GM21390 (cell line): ENCODE measurements at regions not wholly inside any gene's neighbourhood (a gene's known extent, or its start where the extent isn't known, plus 50 kb on each side); places are given as distances from the start of the nearest gene placed in this dataset.
A peak's percentile ranks its signal among the peaks of the same experiment; 100 is the strongest.

Experiments
- ATAC-seq: cut with Tn5 transposase; IDR thresholded peaks from one replicate; pipeline ENCODE4 v1.9.1; 2021; ENCODE audit not compliant: unreplicated experiment

DNA sequence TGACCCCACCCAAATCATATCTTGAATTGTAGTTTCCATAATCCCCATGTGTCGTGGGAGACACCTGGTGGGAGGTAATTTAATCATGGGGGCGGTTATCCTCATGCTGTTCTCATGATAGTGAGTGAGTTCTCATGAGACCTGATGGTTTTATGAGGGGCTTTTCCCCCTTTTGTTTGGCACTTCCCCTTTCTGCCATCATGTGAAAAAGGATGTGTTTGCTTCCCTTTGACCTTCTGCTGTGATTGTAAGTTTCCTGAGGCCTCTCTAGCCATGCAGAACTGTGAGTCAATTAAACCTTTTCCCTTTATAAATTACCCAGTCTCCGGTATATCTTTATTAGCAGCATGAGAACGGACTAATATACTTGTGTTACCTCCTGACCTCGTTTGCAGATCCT, 156.6 kb upstream of the MTNR1B start:
- ATAC-seq = no peak

DNA sequence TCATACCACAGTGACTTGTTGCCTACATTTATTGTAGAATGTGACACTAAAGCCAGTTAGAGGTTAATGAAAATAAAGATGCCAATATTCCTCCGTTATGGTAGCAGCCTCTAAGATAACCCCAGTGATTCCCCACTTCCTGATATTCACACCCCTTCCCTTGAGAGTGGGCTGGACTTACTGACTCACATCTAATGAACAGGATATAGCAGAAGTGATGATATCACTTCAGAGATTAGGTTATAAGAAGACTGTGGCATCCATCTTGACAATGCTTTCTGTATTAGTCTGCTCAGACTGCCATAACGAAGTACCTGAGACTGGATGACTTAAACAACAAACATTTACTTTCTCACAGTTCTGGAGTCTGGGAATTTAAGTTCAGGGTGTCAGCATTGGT, 149.6 kb upstream of the MTNR1B start:
- no peak for ATAC-seq

DNA sequence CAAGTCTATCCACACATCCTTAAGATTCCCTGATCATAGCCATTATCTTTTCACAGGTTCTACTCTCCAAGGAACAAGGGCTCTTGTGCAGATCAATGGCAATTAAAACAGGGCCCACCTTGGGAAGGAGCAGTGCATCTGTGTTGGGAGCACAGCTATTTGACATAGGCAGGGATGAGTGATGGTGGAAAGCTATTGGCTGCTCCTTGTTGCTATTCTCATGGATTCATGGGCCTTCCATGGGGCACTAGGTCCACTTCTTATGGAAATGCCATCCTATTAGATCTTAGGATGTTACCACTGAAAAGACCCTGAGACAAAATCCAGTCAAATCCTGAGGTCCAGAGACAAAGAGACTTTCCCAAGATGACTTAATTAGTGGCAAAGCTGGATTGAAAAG, 148.6 kb upstream of the MTNR1B start:
- no peak for ATAC-seq

DNA sequence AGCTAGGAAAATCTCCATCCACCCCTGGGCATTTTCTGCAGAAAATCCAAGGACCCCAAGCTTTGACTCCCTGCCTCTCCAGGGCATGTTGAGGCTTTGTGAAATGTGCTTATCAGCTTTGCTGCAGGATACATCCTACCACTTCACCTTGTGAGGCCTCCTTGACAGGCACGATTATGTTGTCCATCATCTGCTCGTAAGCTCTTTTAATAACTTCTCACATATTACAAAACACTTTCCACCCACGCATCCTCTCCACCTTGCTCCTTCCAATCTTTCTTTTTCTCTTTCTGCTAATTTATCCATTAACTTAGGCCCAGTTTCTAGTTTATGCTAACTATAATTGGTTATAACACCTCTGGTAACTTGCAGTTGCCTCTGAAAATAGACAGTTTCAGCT, 147.0 kb upstream of the MTNR1B start:
- ATAC-seq = no peak

DNA sequence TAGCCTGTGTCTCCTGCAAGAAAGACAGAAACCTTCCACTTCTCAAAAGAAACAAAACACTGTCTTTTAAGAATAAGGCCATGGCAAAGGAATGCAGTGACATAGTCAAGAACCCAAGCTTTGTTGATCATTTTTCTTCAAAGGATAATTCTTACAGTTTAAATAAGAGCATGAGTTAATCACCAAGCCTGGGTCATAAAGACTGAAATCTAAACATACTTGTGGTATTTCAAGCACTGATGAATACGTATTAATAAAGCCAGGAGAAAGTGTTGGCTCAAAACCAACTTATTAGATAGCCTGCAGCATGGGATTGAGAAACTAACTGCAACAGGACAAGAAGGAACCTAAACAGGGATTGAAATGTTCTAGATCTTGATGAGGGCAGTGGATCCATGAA, 143.3 kb upstream of the MTNR1B start:
- no peak for ATAC-seq

DNA sequence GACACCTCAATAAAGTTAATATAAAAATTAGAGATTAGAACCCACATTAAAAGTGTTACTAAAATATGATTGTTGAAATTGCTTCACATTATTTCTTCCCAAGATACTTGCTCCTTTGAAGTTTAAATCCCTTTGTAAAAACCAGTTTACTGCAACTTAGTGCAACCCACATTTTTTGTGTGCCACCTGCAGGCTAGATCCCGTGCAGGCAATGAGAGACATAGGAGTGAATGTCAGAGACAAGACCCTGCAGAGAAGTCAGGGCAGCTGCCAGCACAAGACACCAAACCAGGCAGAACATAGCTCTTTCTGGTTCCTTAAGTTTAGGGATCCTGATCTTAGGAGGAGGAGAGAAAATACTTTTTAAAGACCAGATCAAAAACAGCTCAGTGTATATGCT, 142.8 kb upstream of the MTNR1B start:
- no peak for ATAC-seq

DNA sequence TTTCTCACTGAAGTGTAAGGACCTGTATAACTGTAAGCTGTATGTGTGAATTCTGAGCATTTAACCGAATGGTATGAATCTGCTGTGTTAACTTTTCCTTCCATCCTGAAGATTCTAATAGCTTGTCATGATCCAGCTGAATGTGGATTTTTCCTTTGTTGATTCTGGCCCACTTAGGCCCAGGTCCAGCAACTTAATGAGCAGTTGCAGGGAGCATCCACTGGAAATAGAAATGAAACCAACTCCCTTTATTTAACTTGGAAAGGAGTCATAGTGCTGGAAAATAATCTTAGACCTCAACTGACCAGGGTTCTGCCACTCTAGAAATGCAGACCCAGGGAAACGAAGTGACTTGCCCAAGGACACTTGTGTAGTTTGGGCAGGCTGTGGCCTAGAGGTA, 142.3 kb upstream of the MTNR1B start:
- ATAC-seq = no peak

DNA sequence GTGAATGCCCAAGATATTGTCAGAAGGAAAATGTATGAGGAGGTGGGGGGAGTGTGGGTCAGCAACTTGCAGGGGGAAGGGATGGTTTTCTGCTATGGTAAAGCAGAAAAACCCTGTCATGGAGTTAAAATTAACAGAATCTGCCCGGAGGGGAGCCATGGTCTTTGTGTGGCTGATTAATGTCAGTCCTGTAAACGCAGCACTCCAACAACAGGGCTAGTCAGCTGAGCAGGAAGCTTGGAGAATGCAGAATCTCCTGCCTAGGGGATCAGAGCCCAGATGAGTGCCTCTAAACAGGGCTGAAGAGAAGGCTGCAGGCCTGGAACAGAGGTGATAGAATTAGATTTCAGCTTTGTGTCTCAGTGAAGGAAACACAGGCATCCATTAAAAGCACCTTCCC, 140.9 kb upstream of the MTNR1B start:
- ATAC-seq = no peak

DNA sequence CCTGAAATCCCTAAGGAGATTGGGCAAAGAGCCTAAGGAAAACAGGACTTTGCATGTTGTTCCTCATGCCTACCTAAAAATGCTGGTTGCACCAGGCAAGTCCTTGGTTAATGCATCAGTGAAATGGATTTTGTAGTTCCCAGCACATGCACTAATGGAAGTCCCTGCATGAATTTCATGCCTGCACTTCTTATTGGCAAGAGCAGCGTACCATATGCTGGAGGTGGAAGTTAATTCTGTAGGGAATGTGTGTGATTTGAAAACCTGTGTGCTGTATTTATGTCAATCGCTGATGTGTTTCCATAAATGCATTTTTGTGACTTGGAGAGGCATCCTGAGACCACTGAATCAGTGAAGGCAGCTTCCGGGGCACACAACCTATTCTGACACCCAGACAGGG, 140.3 kb upstream of the MTNR1B start:
- no peak for ATAC-seq

DNA sequence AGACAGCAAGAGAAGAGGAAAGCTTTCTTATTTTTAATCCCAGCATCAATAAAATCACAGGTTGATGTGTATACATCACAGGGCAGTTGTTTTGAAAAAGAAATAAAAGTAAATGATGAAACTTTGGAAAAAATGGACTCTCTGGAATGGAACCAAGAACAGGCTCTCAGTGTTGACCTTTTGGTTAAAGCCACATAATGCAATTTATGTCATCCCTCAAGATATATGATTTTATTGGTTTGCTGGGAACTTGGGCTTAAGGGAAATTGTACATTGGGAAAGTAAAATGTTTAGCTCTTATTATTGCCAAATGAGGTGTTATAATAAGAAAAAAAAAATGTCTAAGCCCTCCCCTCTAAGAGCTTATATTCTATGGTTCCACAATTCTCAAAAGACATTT, 139.8 kb upstream of the MTNR1B start:
- no peak for ATAC-seq

DNA sequence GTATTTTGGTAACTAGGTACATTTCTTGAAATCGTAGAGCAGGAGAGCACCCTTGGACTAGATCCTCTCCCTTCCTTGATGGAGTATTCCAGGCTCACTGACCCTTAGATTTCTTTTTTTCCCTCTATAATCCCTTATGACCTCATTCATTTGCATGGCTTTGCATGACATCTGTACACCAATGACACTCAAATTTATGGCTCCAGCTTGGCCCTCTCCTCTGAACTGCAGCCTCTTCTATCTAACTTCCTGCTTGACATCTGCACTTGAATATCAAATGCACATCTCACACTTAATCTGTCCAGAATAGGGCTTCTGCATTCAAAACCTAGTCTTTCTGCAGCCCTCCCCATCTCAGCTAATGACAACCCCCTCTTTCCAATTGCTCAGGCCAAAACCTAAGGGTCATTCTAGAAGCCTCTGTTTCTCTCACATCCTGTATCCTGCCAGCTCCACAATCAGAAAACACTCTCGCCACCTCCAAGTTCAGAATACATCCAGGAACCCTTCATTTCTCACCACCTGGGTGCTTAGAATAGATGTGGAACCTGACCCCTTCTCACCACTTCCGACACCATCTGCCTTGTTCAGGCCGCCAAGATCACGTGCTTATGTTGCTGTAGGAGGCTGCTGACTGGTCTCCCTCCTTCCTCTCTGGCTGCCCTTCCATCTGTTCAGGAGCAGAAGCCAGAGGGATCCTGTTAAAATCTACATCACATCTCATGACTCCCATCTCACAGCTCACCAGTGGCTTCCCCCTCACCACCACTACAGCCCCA, 138.9 kb upstream of the MTNR1B start:
- ATAC-seq = peak; percentile 65

DNA sequence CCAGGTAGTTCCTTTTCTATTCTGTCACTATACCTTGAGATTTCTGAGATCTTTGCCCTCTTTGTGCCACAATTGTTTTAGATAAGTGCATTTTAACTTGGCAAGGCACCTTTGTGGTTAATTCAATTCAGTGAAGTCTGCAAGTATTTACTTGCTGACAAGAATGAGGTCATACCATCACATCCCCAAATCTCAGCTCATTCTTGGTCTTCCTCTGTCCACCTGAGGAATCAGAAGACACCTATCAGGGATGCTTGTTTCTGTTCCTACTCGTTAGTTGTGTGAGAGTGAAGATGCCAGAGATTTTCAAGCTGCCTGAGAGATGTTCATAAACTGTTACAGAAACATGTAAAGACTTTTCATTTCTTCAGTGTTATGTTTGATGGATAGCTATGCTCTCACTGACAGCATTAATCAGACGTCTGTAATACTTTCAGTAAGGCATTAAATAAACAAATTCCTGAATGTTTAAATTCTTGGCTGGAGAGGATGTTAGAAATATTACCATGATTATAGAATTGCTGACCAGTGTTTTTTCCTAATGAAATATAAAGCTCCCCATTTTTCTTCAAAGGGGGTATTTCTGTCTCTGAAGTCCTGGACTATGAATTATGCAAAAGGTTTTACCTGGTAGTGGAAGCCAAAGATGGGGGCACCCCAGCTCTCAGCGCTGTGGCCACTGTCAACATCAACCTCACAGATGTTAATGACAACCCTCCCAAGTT, 135.0 kb upstream of the MTNR1B start:
- no peak for ATAC-seq

DNA sequence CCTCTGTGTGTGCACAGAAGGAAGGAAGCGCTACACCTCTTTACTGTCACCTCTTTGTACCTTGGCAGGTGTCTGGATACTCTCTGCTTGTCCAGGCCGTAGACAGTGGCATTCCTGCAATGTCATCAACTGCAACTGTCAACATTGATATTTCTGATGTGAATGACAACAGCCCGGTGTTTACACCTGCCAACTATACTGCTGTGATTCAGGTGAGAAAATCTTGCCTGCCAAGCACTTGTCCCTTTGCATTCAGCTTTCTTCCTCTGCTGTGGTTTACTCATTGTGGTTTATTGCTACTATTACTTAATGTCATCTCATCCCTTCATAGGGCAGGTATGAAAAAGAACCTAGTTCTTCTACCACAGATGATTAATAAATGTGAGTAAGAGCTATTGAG, 131.9 kb upstream of the MTNR1B start:
- no peak for ATAC-seq

DNA sequence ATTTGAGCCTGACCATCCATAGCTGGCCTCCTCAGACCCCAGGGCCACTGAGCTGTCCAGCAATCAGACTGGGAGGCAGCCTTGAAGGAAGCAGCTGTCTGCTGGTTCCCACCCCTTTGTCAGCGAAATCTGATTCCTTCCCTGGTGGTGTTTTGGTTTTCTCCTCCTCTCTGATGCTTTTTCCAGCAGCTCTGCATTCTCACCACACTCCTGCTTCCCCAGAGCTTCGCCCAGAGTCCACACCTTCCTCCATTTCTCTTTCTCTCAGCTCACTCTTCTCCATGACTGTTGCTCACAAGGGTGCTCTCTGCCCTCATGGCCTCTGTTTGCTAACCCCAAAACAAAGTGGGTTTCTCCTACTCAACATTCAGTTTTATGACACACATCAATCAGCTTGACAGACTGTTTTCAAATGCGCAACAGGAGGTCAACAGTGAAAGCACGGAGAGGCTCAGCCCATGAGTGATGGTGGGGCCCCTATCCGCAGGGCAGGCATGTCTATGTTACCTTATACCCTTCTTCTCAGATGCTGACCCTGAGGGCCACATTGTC, 130.6 kb upstream of the MTNR1B start:
- ATAC-seq = no peak

DNA sequence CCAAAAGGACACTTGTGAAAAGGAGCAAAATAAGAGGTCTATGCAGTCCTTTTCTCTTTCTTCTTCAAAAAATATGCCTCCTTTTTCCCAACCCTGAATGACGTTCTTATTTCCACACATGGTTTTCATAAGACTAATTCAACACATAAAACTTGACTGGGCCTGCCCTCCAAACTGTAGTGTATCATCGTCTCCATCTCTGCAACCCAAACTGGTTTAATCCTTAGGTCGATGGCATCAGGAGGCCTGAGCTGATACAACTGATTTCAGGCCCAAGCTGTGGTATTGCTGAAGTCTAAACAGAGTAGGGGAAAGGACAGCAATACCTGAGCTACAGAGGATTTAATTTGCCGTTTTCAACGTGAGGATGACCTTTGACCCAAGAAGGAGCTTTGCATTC, 130.0 kb upstream of the MTNR1B start:
- ATAC-seq = no peak

DNA sequence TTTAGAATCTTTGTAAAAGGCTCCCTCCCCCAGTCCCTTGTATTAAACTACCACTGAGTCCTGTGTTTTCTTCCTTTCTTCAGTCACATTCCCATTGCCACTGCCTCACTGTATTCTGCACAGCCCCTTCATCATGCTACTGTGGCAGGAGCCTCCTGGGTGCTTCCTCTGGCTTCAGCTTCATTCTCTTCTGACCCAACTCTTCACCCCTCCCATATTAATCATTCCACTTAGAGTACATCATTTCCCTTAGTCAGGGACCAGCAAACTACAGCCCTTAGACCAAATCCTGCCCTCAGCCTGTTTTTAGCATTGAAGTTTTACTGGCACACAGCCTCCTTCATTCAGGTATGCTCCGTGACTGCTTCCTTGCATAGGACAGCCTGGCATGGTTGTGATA, 127.7 kb upstream of the MTNR1B start:
- ATAC-seq = no peak

DNA sequence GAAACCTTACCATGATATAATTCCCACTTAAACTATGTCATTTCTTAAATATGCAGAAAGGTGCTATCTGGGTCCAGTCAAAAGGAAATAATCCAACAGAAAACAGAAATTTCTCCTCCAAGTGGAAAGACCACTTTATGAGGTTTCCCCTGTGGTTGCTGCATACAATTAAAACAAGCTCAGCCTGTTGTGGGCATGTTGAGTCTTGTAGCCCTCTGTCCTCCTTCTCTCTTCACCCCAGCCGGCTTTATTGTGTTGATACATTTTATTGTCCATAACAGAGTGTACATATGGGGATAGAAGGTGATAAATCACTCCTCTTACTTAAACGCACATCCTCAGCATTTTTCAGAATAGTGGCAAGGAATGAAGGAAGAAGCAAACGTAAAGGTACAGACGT, 126.0 kb upstream of the MTNR1B start:
- ATAC-seq = no peak

DNA sequence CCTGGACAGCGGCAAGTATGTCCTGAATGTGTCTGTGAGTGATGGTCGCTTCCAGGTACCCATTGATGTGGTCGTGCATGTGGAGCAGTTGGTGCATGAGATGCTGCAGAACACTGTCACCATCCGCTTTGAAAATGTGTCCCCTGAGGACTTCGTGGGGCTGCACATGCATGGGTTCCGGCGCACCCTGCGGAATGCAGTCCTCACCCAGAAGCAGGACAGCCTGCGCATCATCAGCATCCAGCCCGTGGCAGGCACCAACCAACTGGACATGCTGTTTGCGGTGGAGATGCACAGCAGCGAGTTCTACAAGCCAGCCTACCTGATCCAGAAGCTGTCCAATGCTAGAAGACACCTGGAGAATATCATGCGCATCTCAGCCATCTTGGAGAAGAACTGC, 125.3 kb upstream of the MTNR1B start:
- ATAC-seq = no peak

DNA sequence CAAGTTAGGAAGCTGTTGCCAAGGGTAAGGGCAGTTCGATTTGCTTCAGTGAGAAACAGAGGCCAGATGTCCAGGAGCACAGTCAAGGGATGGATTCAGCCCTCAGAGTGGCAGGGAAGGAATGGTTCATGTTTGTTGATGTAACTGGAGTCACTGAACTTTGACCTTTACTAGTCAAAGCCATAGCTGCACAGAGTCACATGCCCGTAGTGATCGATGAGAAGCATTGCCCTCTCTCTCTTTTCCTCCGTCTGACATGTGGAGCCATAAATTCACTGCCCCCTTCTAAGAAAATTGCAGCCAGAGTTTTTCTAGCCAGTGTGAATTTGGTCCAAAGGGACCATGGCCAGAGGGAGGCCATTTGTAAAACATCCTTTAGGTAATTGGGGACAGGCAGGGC, 124.1 kb upstream of the MTNR1B start:
- ATAC-seq = no peak

DNA sequence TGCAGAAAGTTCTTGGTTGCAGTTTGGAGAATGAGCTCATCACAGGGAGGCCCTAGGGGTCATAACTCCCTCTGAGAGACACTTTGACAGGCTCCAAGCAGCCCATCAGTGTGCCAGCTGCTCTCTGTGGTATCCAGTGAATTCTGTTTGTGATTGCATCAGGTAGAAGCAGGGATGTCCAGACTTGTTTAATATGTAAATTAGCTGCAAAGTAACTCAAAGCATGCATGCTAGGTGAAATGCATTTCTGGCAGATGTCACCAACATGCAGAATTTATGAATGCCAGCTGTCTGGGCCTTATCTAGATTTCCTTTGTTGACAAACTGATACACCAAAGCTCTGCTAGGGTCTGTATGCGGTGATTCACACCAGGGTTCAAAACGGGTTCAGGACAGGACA, 123.6 kb upstream of the MTNR1B start:
- ATAC-seq = no peak

DNA sequence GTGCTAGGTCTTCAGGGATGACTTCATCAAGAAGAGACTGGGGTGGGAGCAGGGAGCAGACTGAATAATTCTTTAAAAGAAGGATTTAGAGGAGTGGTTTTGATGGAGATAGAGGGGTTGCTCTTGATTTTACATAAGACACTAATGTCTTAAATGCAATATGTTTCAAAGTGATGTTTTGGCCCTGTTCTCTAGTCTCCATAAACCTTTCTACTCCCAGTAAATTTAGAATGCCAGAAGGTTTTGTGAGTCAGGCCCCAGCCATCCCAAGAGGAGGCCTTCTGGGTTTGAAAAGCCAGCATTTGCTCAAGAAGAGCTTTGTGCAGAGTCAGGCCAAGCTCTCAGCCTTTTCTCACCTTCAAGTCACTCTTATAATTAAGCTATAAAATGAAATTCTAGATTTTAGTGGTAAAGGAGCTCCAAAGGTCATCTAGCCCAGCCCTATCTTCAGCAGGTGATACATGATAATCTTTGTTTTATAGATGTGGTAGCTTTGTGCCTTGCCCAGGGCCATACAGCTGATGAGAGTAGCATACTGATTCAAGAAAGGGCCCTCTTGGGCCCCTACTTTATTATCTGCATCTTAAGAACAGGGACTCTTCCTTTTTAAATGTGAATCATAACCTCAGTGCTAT, 122.8 kb upstream of the MTNR1B start:
- ATAC-seq = no peak

DNA sequence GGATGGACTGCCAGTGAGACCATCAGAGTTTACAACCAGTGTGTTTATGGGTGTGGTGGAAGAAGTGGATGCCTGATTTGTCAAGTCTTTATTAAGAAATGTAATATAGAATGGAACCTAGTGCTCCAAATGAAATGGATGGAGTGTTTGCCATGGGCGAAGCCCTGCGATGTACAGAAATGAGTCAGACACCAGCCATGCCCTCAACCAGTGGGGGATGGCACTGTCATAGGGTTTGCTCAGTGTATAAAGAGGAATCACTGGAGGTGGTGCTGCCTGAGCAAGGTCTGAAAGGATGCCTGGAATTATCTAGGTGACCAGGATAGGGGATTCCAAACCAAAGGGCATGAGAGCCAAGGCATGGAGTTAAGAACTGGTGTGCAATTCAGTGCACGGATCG, 120.9 kb upstream of the MTNR1B start:
- no peak for ATAC-seq
